IMR-90 (cell line): ENCODE measurements at regions not wholly inside any gene's neighbourhood (a gene's known extent, or its start where the extent isn't known, plus 50 kb on each side); places are given as distances from the start of the nearest gene placed in this dataset.

ENCODE experiments used
- ATAC-seq: fragments of 200-7000 bp; cut with Tn5 transposase; 2 replicates; pipeline ENCODE4 v1.9.1; 2020; ENCODE audit warnings: low read depth, mild to moderate bottlenecking, moderate library complexity
- BruUV-seq: library from RNA; stranded (reverse); fragments of 400-500 nt; replicated peaks from 2 replicates; lab custom pipeline; 2021; lab: Mats Ljungman, UMichigan
- CTCF ChIA-PET: fragments of 300-600 bp; formaldehyde crosslinking; extraction: SDS; loops from one replicate; lab custom pipeline; 2021; ENCODE audit warnings: antibody characterized with exemption; lab: Yijun Ruan, JAX
- POLR2A ChIA-PET: fragments of 300-600 bp; sonication (Branson Sonifier 250); formaldehyde crosslinking; loops from one replicate; lab custom pipeline; 2022; ENCODE audit warnings: antibody characterized with exemption; ENCODE audit not compliant: unreplicated experiment; lab: Charles Lee
- DNase-seq: peaks from one replicate; pipeline ENCODE4 v3.0.0; 2013
- H2AFZ ChIP-seq: replicated peaks from 2 replicates; pipeline ENCODE3; 2013; ENCODE audit warnings: low read length, mild to moderate bottlenecking; ENCODE audit not compliant: poor library complexity
- H2AK5ac ChIP-seq: 2 replicates; pipeline ENCODE4 v1.6.1; 2013; ENCODE audit warnings: low read depth, low read length, inconsistent platforms
- H2AK9ac ChIP-seq: replicated peaks from 2 replicates; pipeline ENCODE3; 2013; ENCODE audit warnings: mild to moderate bottlenecking, low read depth, low read length, moderate library complexity; ENCODE audit not compliant: poor library complexity
- H2BK120ac ChIP-seq: 2 replicates; pipeline ENCODE4 v1.6.1; 2013; ENCODE audit warnings: low read depth, low read length, inconsistent platforms
- H2BK15ac ChIP-seq: 3 replicates; pipeline ENCODE4 v1.6.1; 2013; ENCODE audit warnings: low read depth, low read length, inconsistent platforms
- H2BK20ac ChIP-seq: 2 replicates; pipeline ENCODE4 v1.6.1; 2013; ENCODE audit warnings: low read depth, mild to moderate bottlenecking, inconsistent platforms, low read length, moderate library complexity
- H2BK5ac ChIP-seq: 2 replicates; pipeline ENCODE4 v1.6.1; 2013; ENCODE audit warnings: mild to moderate bottlenecking, low read depth, low read length, inconsistent platforms; ENCODE audit not compliant: poor library complexity, severe bottlenecking
- H3K14ac ChIP-seq: replicated peaks from 2 replicates; pipeline ENCODE4 v1.6.1; 2013; ENCODE audit warnings: low read depth, low read length, inconsistent platforms
- H3K18ac ChIP-seq: 2 replicates; pipeline ENCODE4 v1.6.1; 2013; ENCODE audit warnings: low read depth, low read length, control low read depth
- H3K23ac ChIP-seq: 2 replicates; pipeline ENCODE4 v1.6.1; 2013; ENCODE audit warnings: low read depth, low read length, inconsistent platforms
- H3K27ac ChIP-seq: 2 replicates; pipeline ENCODE4 v1.5.1; 2013; ENCODE audit warnings: mild to moderate bottlenecking, control low read depth, low read length; ENCODE audit not compliant: insufficient read depth
- H3K27me3 ChIP-seq: 2 replicates; pipeline ENCODE4 v1.6.1; 2013; ENCODE audit warnings: low read length; ENCODE audit not compliant: control insufficient read depth, insufficient read depth
- H3K36me3 ChIP-seq: 2 replicates; pipeline ENCODE4 v1.6.1; 2013; ENCODE audit warnings: low read length, mixed read lengths; ENCODE audit not compliant: control insufficient read depth, insufficient read depth
- H3K4ac ChIP-seq: 2 replicates; pipeline ENCODE4 v1.6.1; 2013; ENCODE audit warnings: low read depth, low read length, inconsistent platforms
- H3K4me1 ChIP-seq: 2 replicates; pipeline ENCODE4 v1.6.1; 2013; ENCODE audit warnings: low read length, mixed read lengths; ENCODE audit not compliant: control insufficient read depth, insufficient read depth
- H3K4me2 ChIP-seq: 2 replicates; pipeline ENCODE4 v1.6.1; 2013; ENCODE audit warnings: low read depth, mild to moderate bottlenecking, control low read depth, low read length, moderate library complexity
- H3K4me3 ChIP-seq: 2 replicates; pipeline ENCODE4 v1.5.1; 2013; ENCODE audit warnings: low read depth, mild to moderate bottlenecking, control low read depth, low read length, moderate library complexity; ENCODE audit not compliant: insufficient read depth
- H3K56ac ChIP-seq: 2 replicates; pipeline ENCODE4 v1.6.1; 2013; ENCODE audit warnings: low read length, inconsistent platforms; ENCODE audit not compliant: insufficient read depth; ENCODE audit errors: extremely low read depth
- H3K79me1 ChIP-seq, 2 experiments: 2 replicates each; pipeline ENCODE4 v1.6.1; 2013; ENCODE audit warnings: low read length in 2 of 2, inconsistent platforms in 1 of 2, low read depth in 1 of 2
- H3K9ac ChIP-seq: 2 replicates; pipeline ENCODE4 v1.6.1; 2013; ENCODE audit warnings: low read depth, low read length, control low read depth
- H3K9me1 ChIP-seq: 2 replicates; pipeline ENCODE4 v1.6.1; 2013; ENCODE audit warnings: low read length, inconsistent platforms; ENCODE audit not compliant: insufficient read depth
- H3K9me3 ChIP-seq: 2 replicates; pipeline ENCODE4 v1.6.1; 2013; ENCODE audit warnings: low read length; ENCODE audit not compliant: control insufficient read depth, insufficient read depth
- H4K20me1 ChIP-seq: 2 replicates; pipeline ENCODE4 v1.6.1; 2013; ENCODE audit warnings: low read length, inconsistent platforms; ENCODE audit not compliant: insufficient read depth
- H4K5ac ChIP-seq: 2 replicates; pipeline ENCODE4 v1.6.1; 2013; ENCODE audit warnings: mild to moderate bottlenecking, low read depth, low read length, control low read depth
- H4K8ac ChIP-seq, 2 experiments: 2 replicates each; pipeline ENCODE4 v1.6.1; 2013; ENCODE audit warnings: low read depth in 2 of 2, low read length in 2 of 2, control low read depth in 1 of 2, inconsistent platforms in 1 of 2
- H4K91ac ChIP-seq: 2 replicates; pipeline ENCODE4 v1.6.1; 2013; ENCODE audit warnings: low read depth, low read length, inconsistent platforms; ENCODE audit not compliant: insufficient read depth
- BHLHE40 ChIP-seq: fragments of 150-350 bp; IDR thresholded peaks from 2 replicates; pipeline ENCODE4 v1.6.1; 2016; ENCODE audit warnings: mild to moderate bottlenecking, low read depth, low read length
- CEBPB ChIP-seq: IDR thresholded peaks from 2 replicates; pipeline ENCODE4 v1.6.1; 2012; ENCODE audit warnings: low read depth, low read length, improper control_type of control experiment
- CHD1 ChIP-seq: IDR thresholded peaks from 2 replicates; pipeline ENCODE4 v1.6.1; 2012; ENCODE audit warnings: low read depth, low read length, improper control_type of control experiment
- ELK1 ChIP-seq: fragments of 150-350 bp; IDR thresholded peaks from 2 replicates; pipeline ENCODE4 v1.6.1; 2016; ENCODE audit warnings: low read depth, mild to moderate bottlenecking, low read length, moderate library complexity, borderline replicate concordance
- FOS ChIP-seq: fragments of 150-350 bp; IDR thresholded peaks from 2 replicates; pipeline ENCODE4 v1.6.1; 2016; ENCODE audit warnings: low read depth, low read length
- MAFK ChIP-seq: IDR thresholded peaks from 2 replicates; pipeline ENCODE4 v1.6.1; 2012; ENCODE audit warnings: low read depth, low read length, improper control_type of control experiment
- MAZ ChIP-seq: IDR thresholded peaks from 2 replicates; pipeline ENCODE4 v1.6.1; 2012; ENCODE audit warnings: low read depth, mild to moderate bottlenecking, low read length, improper control_type of control experiment, moderate library complexity, borderline replicate concordance
- MXI1 ChIP-seq: IDR thresholded peaks from 2 replicates; pipeline ENCODE4 v1.6.1; 2012; ENCODE audit warnings: low read depth, mild to moderate bottlenecking, low read length, moderate library complexity, borderline replicate concordance
- NFE2L2 ChIP-seq: fragments of 150-350 bp; IDR thresholded peaks from 2 replicates; pipeline ENCODE4 v1.6.1; 2016; ENCODE audit warnings: low read depth, mild to moderate bottlenecking, low read length
- POLR2A ChIP-seq: IDR thresholded peaks from 2 replicates; pipeline ENCODE4 v1.6.1; 2012; ENCODE audit warnings: mild to moderate bottlenecking, low read depth, low read length
- RAD21 ChIP-seq: IDR thresholded peaks from 2 replicates; pipeline ENCODE4 v1.6.1; 2012; ENCODE audit warnings: low read length, improper control_type of control experiment
- RCOR1 ChIP-seq: IDR thresholded peaks from 2 replicates; pipeline ENCODE4 v1.6.1; 2012; ENCODE audit warnings: mild to moderate bottlenecking, low read length, improper control_type of control experiment; ENCODE audit not compliant: insufficient replicate concordance
- RFX5 ChIP-seq: IDR thresholded peaks from 2 replicates; pipeline ENCODE4 v1.8.0; 2012; ENCODE audit warnings: low read depth, mild to moderate bottlenecking, low read length, moderate library complexity
- SMC3 ChIP-seq: fragments of 150-350 bp; IDR thresholded peaks from 2 replicates; pipeline ENCODE4 v1.6.1; 2016; ENCODE audit warnings: low read depth, mild to moderate bottlenecking, antibody characterized with exemption, low read length, moderate library complexity
- USF2 ChIP-seq: fragments of 150-350 bp; IDR thresholded peaks from 2 replicates; pipeline ENCODE4 v1.6.1; 2017; ENCODE audit warnings: mild to moderate bottlenecking, antibody characterized with exemption, low read length, low read depth
- WGBS, 2 experiments: methylation state at CpG; one replicate each; pipeline versions ENCODE4 v1.1.5 to v1.1.7; 2013; ENCODE audit warnings: missing lambda C conversion rate in 2 of 2; ENCODE audit not compliant: insufficient read length in 1 of 2; ENCODE audit errors: extremely low coverage in 2 of 2; 5-methylcytosine and 5-hydroxymethylcytosine counted together
- dilution Hi-C: fragments of 300-500 bp; cut with HindIII; formaldehyde crosslinking; loops from one replicate; pipeline ENCODE4 v1.14.3; 2018; ENCODE audit warnings: low sequenced_read_pairs; ENCODE audit not compliant: unreplicated experiment
- in situ Hi-C: fragments of 300-500 bp; cut with MboI; formaldehyde crosslinking; loops from 3 replicates; pipeline ENCODE4 v1.14.3; 2019; ENCODE audit warnings: low sequenced_read_pairs, inconsistent platforms, mixed read lengths
- intact Hi-C: fragments of 100-400 bp; cut with micrococcal nuclease; formaldehyde crosslinking; loops from 2 replicates; pipeline ENCODE4 v1.10.0; 2022
- TF ChIP-seq, protein P1 (sequence below): conservative IDR thresholded peaks from 2 replicates; pipeline ENCODE4 v1.5.1; 2012; ENCODE audit warnings: mild to moderate bottlenecking, low read depth, low read length, improper control_type of control experiment

GRCh38 chr9:78438780-78439179 lies 141.9 kb downstream of the PSAT1 start:
- no peak overlapping the region for H4K5ac ChIP-seq
- no peaks in the 10 kb centered on the region for H3K9me3 ChIP-seq
- DNase-seq: no peak
- in situ Hi-C loops: loop anchor here (25.0 kb wide), 1 partner anchor 699 kb away; no protein-coding TSS in a partner anchor
- no peaks in the 10 kb centered on the region for H4K20me1 ChIP-seq
- H3K14ac ChIP-seq: no peak overlapping the region
- no peak overlapping the region for H4K91ac ChIP-seq
- intact Hi-C loops: loop anchor here (1.0 to 2.0 kb wide), 4 partner anchors 72 to 1132 kb away; partner anchors contain the start of gene TLE4
- H2AFZ ChIP-seq: peak overlapping the region; percentile 86
- H3K4ac ChIP-seq: no peak overlapping the region; the same call in 1 of the 2 replicates
- no peak overlapping the region for H3K27ac ChIP-seq
- dilution Hi-C loops: no loop called here
- 0 out of 2 replicates have a peak overlapping the region, but pooled peaks have one; percentile 36 for H2BK120ac ChIP-seq
- no peaks in the 10 kb centered on the region for H3K4me1 ChIP-seq
- H2BK15ac ChIP-seq: no peak overlapping the region
- no peak overlapping the region for H2AK9ac ChIP-seq
- ChIA-PET POLR2A (no interaction called here), CTCF (interaction anchor here (1.0 to 1.6 kb wide), 4 partner anchors 9 to 152 kb away, joined by 3 to 14 read pairs (median 4); no protein-coding TSS in a partner anchor)
- peaks cover 14% of the 10 kb centered on the region for H3K27me3 ChIP-seq
- no peak overlapping the region for H3K18ac ChIP-seq
- no peak overlapping the region; a peak in 1 of 4 replicates for H4K8ac ChIP-seq
- no peak overlapping the region for H2BK5ac ChIP-seq
- no TSS peak for BruUV-seq
- peak overlapping the region; percentile 18; the same call in 1 of the 2 replicates for H2BK20ac ChIP-seq
- no peaks in the 10 kb centered on the region for H3K36me3 ChIP-seq
- H3K79me1 ChIP-seq: no peaks in the 10 kb centered on the region
- no peak for TF ChIP-seq MAFK
- TF ChIP-seq RFX5: no peak
- TF ChIP-seq POLR2A: no peak
- no peak for TF ChIP-seq FOS
- no peak for TF ChIP-seq BHLHE40
- TF ChIP-seq CHD1: no peak
- TF ChIP-seq SMC3: no peak
- no peak for TF ChIP-seq MXI1
- no peak for TF ChIP-seq ELK1
- no peak for TF ChIP-seq MAZ
- TF ChIP-seq USF2: no peak
- TF ChIP-seq, protein P1, sequence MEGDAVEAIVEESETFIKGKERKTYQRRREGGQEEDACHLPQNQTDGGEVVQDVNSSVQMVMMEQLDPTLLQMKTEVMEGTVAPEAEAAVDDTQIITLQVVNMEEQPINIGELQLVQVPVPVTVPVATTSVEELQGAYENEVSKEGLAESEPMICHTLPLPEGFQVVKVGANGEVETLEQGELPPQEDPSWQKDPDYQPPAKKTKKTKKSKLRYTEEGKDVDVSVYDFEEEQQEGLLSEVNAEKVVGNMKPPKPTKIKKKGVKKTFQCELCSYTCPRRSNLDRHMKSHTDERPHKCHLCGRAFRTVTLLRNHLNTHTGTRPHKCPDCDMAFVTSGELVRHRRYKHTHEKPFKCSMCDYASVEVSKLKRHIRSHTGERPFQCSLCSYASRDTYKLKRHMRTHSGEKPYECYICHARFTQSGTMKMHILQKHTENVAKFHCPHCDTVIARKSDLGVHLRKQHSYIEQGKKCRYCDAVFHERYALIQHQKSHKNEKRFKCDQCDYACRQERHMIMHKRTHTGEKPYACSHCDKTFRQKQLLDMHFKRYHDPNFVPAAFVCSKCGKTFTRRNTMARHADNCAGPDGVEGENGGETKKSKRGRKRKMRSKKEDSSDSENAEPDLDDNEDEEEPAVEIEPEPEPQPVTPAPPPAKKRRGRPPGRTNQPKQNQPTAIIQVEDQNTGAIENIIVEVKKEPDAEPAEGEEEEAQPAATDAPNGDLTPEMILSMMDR: no peak
- no peak for TF ChIP-seq CEBPB
- no peak for TF ChIP-seq RCOR1
- TF ChIP-seq NFE2L2: no peak
- TF ChIP-seq RAD21: no peak
- no peak overlapping the region for H3K9ac ChIP-seq
- no CpG with 5 or more reads among the region's 9 CpGs for WGBS, 2 experiments
- no peak for ATAC-seq
- no peak overlapping the region for H3K56ac ChIP-seq
- no peak overlapping the region for H2AK5ac ChIP-seq
- no peak overlapping the region for H3K4me3 ChIP-seq
- no peaks in the 10 kb centered on the region for H3K9me1 ChIP-seq
- H3K23ac ChIP-seq: no peak overlapping the region
- H3K4me2 ChIP-seq: peak overlapping the region; percentile 57
